GM21381 (cell line): ENCODE measurements at regions not wholly inside any gene's neighbourhood (a gene's known extent, or its start where the extent isn't known, plus 50 kb on each side); places are given as distances from the start of the nearest gene placed in this dataset.
"Not testable (repeated sequence)": the region's sequence is repeated elsewhere in the genome, so short reads cannot be mapped to it uniquely, and the experiment has no call there.

Experiments
- ATAC-seq: cut with Tn5 transposase; IDR thresholded peaks from one replicate; pipeline ENCODE4 v1.9.1; 2021; ENCODE audit warnings: mild to moderate bottlenecking, moderate library complexity; ENCODE audit not compliant: unreplicated experiment

DNA sequence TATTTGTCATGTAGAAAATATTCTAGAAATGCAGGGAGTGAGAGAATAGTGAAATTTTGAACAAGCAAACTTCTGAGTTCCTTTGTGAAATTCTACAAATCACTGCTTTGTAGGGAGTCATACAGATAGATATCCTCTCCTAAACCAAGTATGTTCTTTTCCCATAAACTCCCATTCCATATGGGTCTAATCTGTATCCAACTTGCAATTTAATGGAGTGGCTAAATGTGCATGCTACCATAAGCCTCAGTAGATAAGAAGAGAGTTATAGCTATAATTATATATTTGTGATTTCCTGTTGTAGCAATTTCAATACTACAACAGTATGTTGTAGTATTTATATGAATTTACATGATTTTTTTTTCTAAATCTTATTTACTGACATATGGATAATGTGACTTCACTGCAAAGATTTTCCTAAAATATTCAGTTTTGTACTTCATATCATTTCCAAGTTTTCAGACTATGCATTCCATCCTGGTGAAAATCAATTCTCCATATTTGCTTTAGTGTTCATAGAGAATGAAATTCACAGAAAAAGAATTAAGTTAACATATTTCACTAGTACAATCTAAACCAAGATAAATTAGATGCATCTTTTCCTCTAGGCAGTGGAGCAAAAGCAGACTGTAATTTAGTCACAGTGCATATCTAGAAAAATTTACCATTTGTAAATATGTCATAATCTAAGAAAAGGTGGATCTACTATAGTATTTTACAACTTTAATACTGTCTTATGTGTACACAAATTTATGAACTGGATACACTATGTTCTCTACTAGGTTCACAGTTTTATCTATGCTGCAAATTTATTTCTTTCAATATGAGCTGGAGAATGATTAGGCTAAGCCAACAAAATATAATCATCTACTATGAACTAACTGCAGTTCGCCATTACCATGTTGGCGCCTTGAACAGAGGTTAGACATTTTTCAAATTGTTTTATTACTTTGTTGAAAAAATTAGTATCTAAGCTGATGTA, 372.9 kb upstream of the NDST3 start:
- ATAC-seq: no peak

DNA sequence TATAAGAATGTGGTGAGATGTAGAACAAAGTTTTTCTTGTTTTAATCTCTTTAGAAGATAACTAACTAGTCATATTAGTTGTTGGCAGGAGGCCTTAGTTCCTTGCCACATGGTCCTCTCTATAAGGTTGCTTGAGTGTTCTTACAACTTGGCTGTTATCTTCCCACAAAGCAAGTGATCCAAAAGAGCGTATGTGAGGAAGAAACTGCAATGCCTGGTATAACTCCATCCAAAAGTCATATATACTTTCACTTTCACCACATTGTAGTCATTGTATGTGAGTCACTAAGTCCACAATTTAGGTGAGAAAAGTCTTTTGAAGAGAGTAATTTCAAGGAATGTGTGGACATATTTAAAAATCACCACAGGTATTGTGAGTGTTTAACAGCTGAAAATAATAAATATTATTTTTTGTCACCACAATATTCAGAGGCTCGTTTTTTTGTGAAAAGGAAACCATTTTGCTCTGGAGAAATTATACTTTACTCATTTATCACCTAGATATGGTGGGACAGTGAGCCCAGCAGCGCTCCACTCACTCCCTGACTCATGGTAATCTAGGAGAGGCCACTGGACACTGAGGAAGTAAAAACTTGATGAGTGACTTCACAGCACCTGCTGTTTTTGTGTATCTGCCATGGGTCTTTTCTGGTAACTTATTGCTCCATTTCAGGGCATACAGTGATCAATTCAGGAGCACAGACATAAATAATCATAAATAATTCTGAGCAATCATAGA, 369.4 kb upstream of the NDST3 start:
- no peak for ATAC-seq

GRCh38 chr4:117676153-117676552, 358.1 kb upstream of the NDST3 start:
- ATAC-seq: no peak

DNA sequence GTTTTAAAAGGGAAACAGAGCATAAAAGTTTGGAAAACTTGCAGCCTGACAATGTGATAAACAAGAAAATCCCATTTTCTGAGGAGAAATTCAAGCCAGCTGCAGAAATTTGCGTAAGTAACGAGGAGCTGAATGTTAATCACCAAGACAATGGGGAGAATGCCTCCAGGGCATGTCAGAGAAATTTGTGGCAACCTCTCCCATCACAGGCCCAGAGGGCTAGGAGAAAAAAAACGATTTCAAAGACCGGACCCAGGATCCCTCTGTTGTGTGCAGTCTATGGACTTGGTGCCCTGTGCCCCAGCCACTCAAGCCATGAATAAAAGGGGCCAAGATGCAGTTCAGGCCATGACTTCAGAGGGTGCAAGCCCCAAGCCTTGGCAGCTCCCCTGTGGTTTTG, 355.4 kb upstream of the NDST3 start:
- no peak for ATAC-seq

GRCh38 chr4:117691572-117692351, 342.5 kb upstream of the NDST3 start:
- no peak for ATAC-seq

DNA sequence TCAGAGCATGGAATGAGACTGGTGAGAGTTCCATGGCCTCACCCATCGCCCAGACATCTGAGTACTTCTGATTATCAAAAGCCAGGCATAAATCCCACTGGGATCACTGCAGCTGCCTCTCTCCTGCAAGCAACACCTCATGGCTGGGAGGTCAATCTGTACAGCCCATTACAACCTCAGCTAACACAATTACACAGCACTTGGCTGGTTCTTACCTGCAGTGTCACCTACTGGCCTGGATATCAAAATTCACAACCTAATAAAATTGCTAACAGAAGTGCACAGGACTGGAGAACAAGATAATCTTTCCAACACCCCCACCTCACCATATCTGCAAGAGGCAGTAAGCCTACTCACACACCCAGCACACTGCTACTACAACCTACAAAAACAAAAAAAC, 341.7 kb upstream of the NDST3 start:
- ATAC-seq: no peak

DNA sequence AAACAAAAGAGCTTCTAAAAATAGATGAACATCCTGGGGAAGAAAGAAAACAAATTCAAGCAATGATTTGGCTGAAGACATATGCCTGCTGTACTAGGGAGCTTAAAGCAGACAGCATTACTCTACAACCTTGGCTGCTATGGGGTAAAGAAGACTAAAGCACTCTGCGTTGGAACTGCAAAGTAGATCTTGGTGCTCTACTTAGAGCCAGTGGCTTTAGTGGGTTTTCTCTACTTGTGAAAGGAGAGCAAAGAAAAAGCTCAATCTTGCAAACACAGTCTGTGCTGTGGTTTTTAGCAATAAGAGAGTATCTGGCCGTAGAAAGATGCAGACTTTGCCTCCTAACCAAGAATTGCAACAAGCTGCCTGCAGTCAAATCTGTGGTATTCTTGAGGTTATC, 334.7 kb upstream of the NDST3 start:
- ATAC-seq: no peak

DNA sequence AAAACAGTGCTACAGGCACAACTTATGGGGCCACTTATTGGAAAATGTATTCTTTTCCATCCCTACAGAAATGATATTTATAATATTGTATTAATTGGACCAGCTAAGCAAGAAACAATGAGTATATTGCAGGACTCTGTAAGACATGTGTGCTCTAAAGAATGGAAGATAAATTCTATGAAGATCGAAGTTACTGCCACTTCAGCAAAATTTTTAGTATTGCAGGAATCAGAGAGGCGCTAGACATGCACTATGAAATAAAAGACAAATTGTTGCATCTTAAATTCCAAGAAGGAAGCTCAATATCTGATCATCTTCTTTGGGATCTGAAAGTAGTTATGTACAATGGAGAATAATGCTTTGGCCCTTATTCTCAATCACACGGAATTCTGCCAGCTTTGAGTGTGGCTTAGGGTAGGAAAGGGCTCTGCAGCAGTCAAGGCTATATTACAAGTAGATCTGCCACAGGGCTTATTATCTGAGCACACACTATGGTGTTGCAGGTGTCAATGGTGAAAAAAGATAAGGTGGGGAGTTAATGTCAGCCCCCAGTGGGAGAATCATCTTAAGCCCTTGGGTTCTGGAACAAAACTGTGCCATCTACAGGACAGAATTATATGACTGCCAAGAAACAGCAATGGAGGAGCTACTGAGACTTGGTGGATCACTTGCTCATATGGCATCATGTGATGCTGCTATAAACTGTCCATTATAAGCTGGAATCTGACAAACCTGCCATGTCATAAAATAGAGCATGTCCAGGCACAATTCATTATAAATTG, 334.0 kb upstream of the NDST3 start:
- no peak for ATAC-seq

DNA sequence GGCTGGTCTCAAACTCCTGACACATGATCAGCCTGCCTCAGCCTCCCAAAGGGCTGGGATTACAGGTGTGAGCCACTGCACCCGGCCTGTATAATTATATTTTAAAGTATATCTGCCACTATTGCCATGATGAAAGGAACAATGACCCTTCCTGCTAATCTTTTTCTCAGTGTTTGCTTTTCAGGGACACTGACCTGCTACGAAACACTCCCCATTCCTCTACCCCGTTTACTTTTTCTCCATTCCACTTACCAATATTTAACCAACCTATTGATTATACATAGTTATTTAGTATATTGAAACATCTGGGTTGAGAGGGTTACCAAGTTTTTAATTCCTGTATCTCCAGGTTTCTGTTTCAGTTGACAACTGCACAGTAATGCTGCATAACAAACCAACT, 331.9 kb upstream of the NDST3 start:
- no peak for ATAC-seq

GRCh38 chr4:117704721-117705120, 329.6 kb upstream of the NDST3 start:
- ATAC-seq: no peak

DNA sequence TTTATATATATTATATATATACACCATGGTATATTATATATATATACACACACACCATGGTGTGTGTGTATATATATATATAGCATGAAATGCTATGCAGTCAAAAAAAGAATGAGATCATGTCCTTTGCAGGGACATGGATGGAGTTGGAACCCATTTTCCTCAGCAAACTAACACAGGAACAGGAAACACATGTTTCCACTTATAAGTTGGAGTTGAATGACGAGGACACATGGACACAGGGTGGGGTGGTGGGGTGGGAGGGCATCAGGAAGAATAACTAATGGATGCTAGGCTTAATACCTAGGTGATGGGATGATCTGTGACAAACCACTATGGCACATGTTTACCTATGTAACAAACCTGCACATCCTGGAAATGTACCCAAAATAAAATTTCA, 293.6 kb upstream of the NDST3 start:
- no peak for ATAC-seq

- ATAC-seq: not testable (repeated sequence)
These were observed 288.9 kb upstream of the NDST3 start for GRCh38 chr4:117745379-117745778.

DNA sequence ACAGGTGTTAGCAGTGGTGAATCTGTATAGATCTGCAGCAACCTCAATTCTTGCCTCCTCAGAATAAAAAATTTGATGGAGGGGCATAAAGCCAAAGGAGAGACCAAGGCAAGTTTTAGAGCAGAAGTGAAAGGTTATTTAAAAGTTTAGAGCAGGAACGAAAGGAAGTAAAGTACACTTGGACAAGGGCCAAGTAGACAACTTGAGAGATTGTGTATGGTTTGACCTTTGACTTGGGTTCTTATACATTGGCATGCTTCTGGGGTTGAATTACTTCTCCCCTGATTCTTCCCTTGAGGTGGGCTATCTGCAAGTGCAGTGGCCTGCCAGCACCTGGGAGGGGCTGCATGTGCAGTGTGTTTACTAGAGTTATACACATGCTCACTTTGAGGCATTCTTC, 278.8 kb upstream of the NDST3 start:
- ATAC-seq: no peak

DNA sequence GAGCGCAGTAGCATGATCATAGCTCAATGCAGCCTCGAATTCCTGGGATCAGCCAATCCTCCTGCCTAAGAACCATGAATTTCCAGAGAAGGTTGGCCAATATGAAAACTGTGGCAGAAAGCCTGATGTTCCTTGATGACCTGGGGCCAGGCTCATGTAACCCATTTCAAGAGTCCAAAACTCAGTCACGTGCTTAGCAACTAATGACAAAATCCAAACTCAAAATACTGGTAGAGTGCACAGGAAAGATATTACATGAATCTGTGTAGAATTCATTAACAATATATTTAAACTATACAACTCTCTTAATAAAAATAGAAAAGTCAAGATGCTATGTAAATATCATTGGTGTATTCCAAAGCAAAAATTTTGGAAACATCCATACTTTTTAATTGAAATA, 265.7 kb upstream of the NDST3 start:
- ATAC-seq: no peak

- no peak for ATAC-seq
These were observed 263.8 kb upstream of the NDST3 start for GRCh38 chr4:117770269-117771102.

DNA sequence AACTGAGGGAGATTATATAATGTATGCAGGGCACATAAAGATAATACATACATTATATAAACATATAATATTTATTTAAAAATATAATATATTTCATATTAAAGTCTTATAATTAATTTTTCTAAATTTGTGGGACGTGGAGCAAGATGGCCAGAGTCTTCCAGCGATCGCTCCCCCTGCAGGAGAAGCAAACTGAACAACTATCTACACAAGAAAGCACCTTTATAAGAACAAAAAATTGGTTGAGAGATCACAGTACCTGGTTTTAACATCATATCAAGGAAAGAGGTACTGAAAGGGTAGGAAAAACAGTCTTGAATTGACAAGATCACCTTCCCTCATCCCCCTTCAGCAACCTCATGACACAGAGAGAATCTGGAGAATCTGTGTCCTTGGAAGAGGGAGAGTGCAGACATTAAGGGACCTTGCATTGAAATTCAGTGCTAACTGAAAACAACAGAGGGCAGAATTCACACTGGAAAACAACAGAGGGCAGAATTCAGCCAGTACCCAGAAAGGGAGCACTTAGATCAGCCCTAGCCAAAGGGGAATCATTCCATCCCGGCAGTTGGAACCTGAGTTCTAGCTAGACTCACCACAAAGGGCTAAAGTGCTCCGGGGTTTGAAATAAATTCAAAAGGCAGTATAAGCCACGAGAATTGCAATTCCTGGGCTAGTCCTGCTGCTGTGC, 262.5 kb upstream of the NDST3 start:
- ATAC-seq: no peak

GRCh38 chr4:117773064-117773936, 261.0 kb upstream of the NDST3 start:
- no peak for ATAC-seq

DNA sequence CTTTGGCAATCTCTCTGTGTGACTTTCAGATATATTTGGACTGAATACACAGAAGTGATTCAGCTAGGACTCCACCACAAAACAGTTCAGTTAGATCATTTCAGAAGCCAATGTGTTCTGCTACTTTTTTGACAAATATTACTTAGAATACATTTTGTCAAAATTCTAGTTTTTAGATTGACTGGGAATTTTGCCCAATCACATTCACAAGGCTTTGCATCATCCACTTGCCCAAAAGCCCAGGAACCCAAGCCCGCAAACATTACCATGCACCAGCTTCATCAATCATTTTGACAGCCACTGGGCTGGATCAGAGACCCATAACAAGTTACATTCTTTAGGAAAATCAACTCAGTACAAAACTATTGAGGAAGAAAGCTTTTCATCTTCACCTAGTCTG, 256.6 kb upstream of the NDST3 start:
- ATAC-seq: no peak
